IMR-90 (cell line): ENCODE measurements at regions not wholly inside any gene's neighbourhood (a gene's known extent, or its start where the extent isn't known, plus 50 kb on each side); places are given as distances from the start of the nearest gene placed in this dataset.

Source experiments
- ATAC-seq: fragments of 200-7000 bp; cut with Tn5 transposase; 2 replicates; pipeline ENCODE4 v1.9.1; 2020; ENCODE audit warnings: low read depth, mild to moderate bottlenecking, moderate library complexity
- BruUV-seq: library from RNA; stranded (reverse); fragments of 400-500 nt; replicated peaks from 2 replicates; lab custom pipeline; 2021; lab: Mats Ljungman, UMichigan
- CTCF ChIA-PET: fragments of 300-600 bp; formaldehyde crosslinking; extraction: SDS; loops from one replicate; lab custom pipeline; 2021; ENCODE audit warnings: antibody characterized with exemption; lab: Yijun Ruan, JAX
- POLR2A ChIA-PET: fragments of 300-600 bp; sonication (Branson Sonifier 250); formaldehyde crosslinking; loops from one replicate; lab custom pipeline; 2022; ENCODE audit warnings: antibody characterized with exemption; ENCODE audit not compliant: unreplicated experiment; lab: Charles Lee
- DNase-seq: peaks from one replicate; pipeline ENCODE4 v3.0.0; 2013
- H2AFZ ChIP-seq: replicated peaks from 2 replicates; pipeline ENCODE3; 2013; ENCODE audit warnings: low read length, mild to moderate bottlenecking; ENCODE audit not compliant: poor library complexity
- H2AK5ac ChIP-seq: 2 replicates; pipeline ENCODE4 v1.6.1; 2013; ENCODE audit warnings: low read depth, low read length, inconsistent platforms
- H2AK9ac ChIP-seq: replicated peaks from 2 replicates; pipeline ENCODE3; 2013; ENCODE audit warnings: mild to moderate bottlenecking, low read depth, low read length, moderate library complexity; ENCODE audit not compliant: poor library complexity
- H2BK120ac ChIP-seq: 2 replicates; pipeline ENCODE4 v1.6.1; 2013; ENCODE audit warnings: low read depth, low read length, inconsistent platforms
- H2BK15ac ChIP-seq: 3 replicates; pipeline ENCODE4 v1.6.1; 2013; ENCODE audit warnings: low read depth, low read length, inconsistent platforms
- H2BK20ac ChIP-seq: 2 replicates; pipeline ENCODE4 v1.6.1; 2013; ENCODE audit warnings: low read depth, mild to moderate bottlenecking, inconsistent platforms, low read length, moderate library complexity
- H2BK5ac ChIP-seq: 2 replicates; pipeline ENCODE4 v1.6.1; 2013; ENCODE audit warnings: mild to moderate bottlenecking, low read depth, low read length, inconsistent platforms; ENCODE audit not compliant: poor library complexity, severe bottlenecking
- H3K14ac ChIP-seq: replicated peaks from 2 replicates; pipeline ENCODE4 v1.6.1; 2013; ENCODE audit warnings: low read depth, low read length, inconsistent platforms
- H3K18ac ChIP-seq: 2 replicates; pipeline ENCODE4 v1.6.1; 2013; ENCODE audit warnings: low read depth, low read length, control low read depth
- H3K23ac ChIP-seq: 2 replicates; pipeline ENCODE4 v1.6.1; 2013; ENCODE audit warnings: low read depth, low read length, inconsistent platforms
- H3K27ac ChIP-seq: 2 replicates; pipeline ENCODE4 v1.5.1; 2013; ENCODE audit warnings: mild to moderate bottlenecking, control low read depth, low read length; ENCODE audit not compliant: insufficient read depth
- H3K27me3 ChIP-seq: 2 replicates; pipeline ENCODE4 v1.6.1; 2013; ENCODE audit warnings: low read length; ENCODE audit not compliant: control insufficient read depth, insufficient read depth
- H3K36me3 ChIP-seq: 2 replicates; pipeline ENCODE4 v1.6.1; 2013; ENCODE audit warnings: low read length, mixed read lengths; ENCODE audit not compliant: control insufficient read depth, insufficient read depth
- H3K4ac ChIP-seq: 2 replicates; pipeline ENCODE4 v1.6.1; 2013; ENCODE audit warnings: low read depth, low read length, inconsistent platforms
- H3K4me1 ChIP-seq: 2 replicates; pipeline ENCODE4 v1.6.1; 2013; ENCODE audit warnings: low read length, mixed read lengths; ENCODE audit not compliant: control insufficient read depth, insufficient read depth
- H3K4me2 ChIP-seq: 2 replicates; pipeline ENCODE4 v1.6.1; 2013; ENCODE audit warnings: low read depth, mild to moderate bottlenecking, control low read depth, low read length, moderate library complexity
- H3K4me3 ChIP-seq: 2 replicates; pipeline ENCODE4 v1.5.1; 2013; ENCODE audit warnings: low read depth, mild to moderate bottlenecking, control low read depth, low read length, moderate library complexity; ENCODE audit not compliant: insufficient read depth
- H3K56ac ChIP-seq: 2 replicates; pipeline ENCODE4 v1.6.1; 2013; ENCODE audit warnings: low read length, inconsistent platforms; ENCODE audit not compliant: insufficient read depth; ENCODE audit errors: extremely low read depth
- H3K79me1 ChIP-seq, 2 experiments: 2 replicates each; pipeline ENCODE4 v1.6.1; 2013; ENCODE audit warnings: low read length in 2 of 2, inconsistent platforms in 1 of 2, low read depth in 1 of 2
- H3K9ac ChIP-seq: 2 replicates; pipeline ENCODE4 v1.6.1; 2013; ENCODE audit warnings: low read depth, low read length, control low read depth
- H3K9me1 ChIP-seq: 2 replicates; pipeline ENCODE4 v1.6.1; 2013; ENCODE audit warnings: low read length, inconsistent platforms; ENCODE audit not compliant: insufficient read depth
- H3K9me3 ChIP-seq: 2 replicates; pipeline ENCODE4 v1.6.1; 2013; ENCODE audit warnings: low read length; ENCODE audit not compliant: control insufficient read depth, insufficient read depth
- H4K20me1 ChIP-seq: 2 replicates; pipeline ENCODE4 v1.6.1; 2013; ENCODE audit warnings: low read length, inconsistent platforms; ENCODE audit not compliant: insufficient read depth
- H4K5ac ChIP-seq: 2 replicates; pipeline ENCODE4 v1.6.1; 2013; ENCODE audit warnings: mild to moderate bottlenecking, low read depth, low read length, control low read depth
- H4K8ac ChIP-seq, 2 experiments: 2 replicates each; pipeline ENCODE4 v1.6.1; 2013; ENCODE audit warnings: low read depth in 2 of 2, low read length in 2 of 2, control low read depth in 1 of 2, inconsistent platforms in 1 of 2
- H4K91ac ChIP-seq: 2 replicates; pipeline ENCODE4 v1.6.1; 2013; ENCODE audit warnings: low read depth, low read length, inconsistent platforms; ENCODE audit not compliant: insufficient read depth
- BHLHE40 ChIP-seq: fragments of 150-350 bp; IDR thresholded peaks from 2 replicates; pipeline ENCODE4 v1.6.1; 2016; ENCODE audit warnings: mild to moderate bottlenecking, low read depth, low read length
- CHD1 ChIP-seq: IDR thresholded peaks from 2 replicates; pipeline ENCODE4 v1.6.1; 2012; ENCODE audit warnings: low read depth, low read length, improper control_type of control experiment
- CTCF ChIP-seq: conservative IDR thresholded peaks from 2 replicates; pipeline ENCODE4 v1.5.1; 2012; ENCODE audit warnings: mild to moderate bottlenecking, low read depth, low read length, improper control_type of control experiment
- MAFK ChIP-seq: IDR thresholded peaks from 2 replicates; pipeline ENCODE4 v1.6.1; 2012; ENCODE audit warnings: low read depth, low read length, improper control_type of control experiment
- MAZ ChIP-seq: IDR thresholded peaks from 2 replicates; pipeline ENCODE4 v1.6.1; 2012; ENCODE audit warnings: low read depth, mild to moderate bottlenecking, low read length, improper control_type of control experiment, moderate library complexity, borderline replicate concordance
- MXI1 ChIP-seq: IDR thresholded peaks from 2 replicates; pipeline ENCODE4 v1.6.1; 2012; ENCODE audit warnings: low read depth, mild to moderate bottlenecking, low read length, moderate library complexity, borderline replicate concordance
- NFE2L2 ChIP-seq: fragments of 150-350 bp; IDR thresholded peaks from 2 replicates; pipeline ENCODE4 v1.6.1; 2016; ENCODE audit warnings: low read depth, mild to moderate bottlenecking, low read length
- POLR2A ChIP-seq: IDR thresholded peaks from 2 replicates; pipeline ENCODE4 v1.6.1; 2012; ENCODE audit warnings: mild to moderate bottlenecking, low read depth, low read length
- RAD21 ChIP-seq: IDR thresholded peaks from 2 replicates; pipeline ENCODE4 v1.6.1; 2012; ENCODE audit warnings: low read length, improper control_type of control experiment
- RCOR1 ChIP-seq: IDR thresholded peaks from 2 replicates; pipeline ENCODE4 v1.6.1; 2012; ENCODE audit warnings: mild to moderate bottlenecking, low read length, improper control_type of control experiment; ENCODE audit not compliant: insufficient replicate concordance
- RFX5 ChIP-seq: IDR thresholded peaks from 2 replicates; pipeline ENCODE4 v1.8.0; 2012; ENCODE audit warnings: low read depth, mild to moderate bottlenecking, low read length, moderate library complexity
- SMC3 ChIP-seq: fragments of 150-350 bp; IDR thresholded peaks from 2 replicates; pipeline ENCODE4 v1.6.1; 2016; ENCODE audit warnings: low read depth, mild to moderate bottlenecking, antibody characterized with exemption, low read length, moderate library complexity
- WGBS, 2 experiments: methylation state at CpG; one replicate each; pipeline versions ENCODE4 v1.1.5 to v1.1.7; 2013; ENCODE audit warnings: missing lambda C conversion rate in 2 of 2; ENCODE audit not compliant: insufficient read length in 1 of 2; ENCODE audit errors: extremely low coverage in 2 of 2; 5-methylcytosine and 5-hydroxymethylcytosine counted together
- dilution Hi-C: fragments of 300-500 bp; cut with HindIII; formaldehyde crosslinking; loops from one replicate; pipeline ENCODE4 v1.14.3; 2018; ENCODE audit warnings: low sequenced_read_pairs; ENCODE audit not compliant: unreplicated experiment
- in situ Hi-C: fragments of 300-500 bp; cut with MboI; formaldehyde crosslinking; loops from 3 replicates; pipeline ENCODE4 v1.14.3; 2019; ENCODE audit warnings: low sequenced_read_pairs, inconsistent platforms, mixed read lengths
- intact Hi-C: fragments of 100-400 bp; cut with micrococcal nuclease; formaldehyde crosslinking; loops from 2 replicates; pipeline ENCODE4 v1.10.0; 2022
- TF ChIP-seq, protein P1 (sequence below): fragments of 150-350 bp; IDR thresholded peaks from 2 replicates; pipeline ENCODE4 v1.6.1; 2016; ENCODE audit warnings: low read depth, mild to moderate bottlenecking, low read length, moderate library complexity, borderline replicate concordance
- TF ChIP-seq, protein P2 (sequence below): fragments of 150-350 bp; IDR thresholded peaks from 2 replicates; pipeline ENCODE4 v1.6.1; 2017; ENCODE audit warnings: mild to moderate bottlenecking, antibody characterized with exemption, low read length, low read depth

DNA sequence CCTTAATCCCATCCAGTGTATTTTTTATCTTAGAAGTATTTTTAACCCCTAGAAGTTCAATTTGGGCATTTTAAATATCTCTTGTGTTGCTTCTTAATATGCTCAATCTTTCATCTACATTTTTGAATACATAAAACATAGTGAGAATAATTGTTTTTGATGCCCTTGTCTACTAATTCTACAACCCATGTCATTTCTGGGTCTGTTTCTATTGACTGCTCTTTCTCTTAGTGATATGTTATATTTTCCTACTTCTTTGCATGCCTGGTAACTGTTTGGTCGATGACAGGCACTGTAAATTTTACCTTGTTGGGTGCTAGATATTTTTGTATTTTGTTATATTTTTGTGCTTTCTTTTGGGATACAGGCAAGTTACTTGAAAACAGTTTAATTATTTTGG lies 56.3 kb downstream of the CYTL1 start:
- in situ Hi-C loops (no loop called here), dilution Hi-C loops (no loop called here), intact Hi-C loops (no loop called here)
- CTCF ChIA-PET: no interaction called here
- Histone ChIP-seq H3K23ac (no peak overlapping the region), H4K20me1 (no peaks in the 10 kb centered on the region), H3K36me3 (no peaks in the 10 kb centered on the region), H2AK9ac (no peak overlapping the region), H3K27me3 (no peaks in the 10 kb centered on the region; the same call in 1 of the 2 replicates), H2BK20ac (no peak overlapping the region), H4K91ac (no peak overlapping the region), H3K27ac (no peak overlapping the region), H3K79me1 (no peaks in the 10 kb centered on the region), H2AFZ (no peak overlapping the region), H2BK15ac (no peak overlapping the region), H2BK120ac (no peak overlapping the region), H4K5ac (no peak overlapping the region), H3K14ac (no peak overlapping the region), H3K9me3 (peaks cover 9% of the 10 kb centered on the region), H4K8ac (no peak overlapping the region), H3K4me3 (no peak overlapping the region), H3K18ac (no peak overlapping the region), H3K9ac (no peak overlapping the region), H2BK5ac (no peak overlapping the region), H2AK5ac (no peak overlapping the region), H3K4me1 (no peaks in the 10 kb centered on the region), H3K56ac (no peak overlapping the region), H3K9me1 (no peaks in the 10 kb centered on the region), H3K4ac (no peak overlapping the region), H3K4me2 (no peak overlapping the region)
- no peak for ATAC-seq
- no CpG with 5 or more reads among the region's 1 CpG for WGBS, 2 experiments
- no TSS peak for BruUV-seq
- no peak for DNase-seq
- POLR2A ChIA-PET: no interaction called here
- TF ChIP-seq CTCF: no peak
- no peak for TF ChIP-seq RFX5
- TF ChIP-seq SMC3: no peak
- TF ChIP-seq POLR2A: no peak
- TF ChIP-seq, protein P1, sequence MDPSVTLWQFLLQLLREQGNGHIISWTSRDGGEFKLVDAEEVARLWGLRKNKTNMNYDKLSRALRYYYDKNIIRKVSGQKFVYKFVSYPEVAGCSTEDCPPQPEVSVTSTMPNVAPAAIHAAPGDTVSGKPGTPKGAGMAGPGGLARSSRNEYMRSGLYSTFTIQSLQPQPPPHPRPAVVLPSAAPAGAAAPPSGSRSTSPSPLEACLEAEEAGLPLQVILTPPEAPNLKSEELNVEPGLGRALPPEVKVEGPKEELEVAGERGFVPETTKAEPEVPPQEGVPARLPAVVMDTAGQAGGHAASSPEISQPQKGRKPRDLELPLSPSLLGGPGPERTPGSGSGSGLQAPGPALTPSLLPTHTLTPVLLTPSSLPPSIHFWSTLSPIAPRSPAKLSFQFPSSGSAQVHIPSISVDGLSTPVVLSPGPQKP: no peak
- no peak for TF ChIP-seq NFE2L2
- TF ChIP-seq MAZ: no peak
- no peak for TF ChIP-seq BHLHE40
- no peak for TF ChIP-seq CHD1
- TF ChIP-seq RCOR1: no peak
- no peak for TF ChIP-seq RAD21
- TF ChIP-seq MAFK: no peak
- TF ChIP-seq MXI1: no peak
- TF ChIP-seq, protein P2, sequence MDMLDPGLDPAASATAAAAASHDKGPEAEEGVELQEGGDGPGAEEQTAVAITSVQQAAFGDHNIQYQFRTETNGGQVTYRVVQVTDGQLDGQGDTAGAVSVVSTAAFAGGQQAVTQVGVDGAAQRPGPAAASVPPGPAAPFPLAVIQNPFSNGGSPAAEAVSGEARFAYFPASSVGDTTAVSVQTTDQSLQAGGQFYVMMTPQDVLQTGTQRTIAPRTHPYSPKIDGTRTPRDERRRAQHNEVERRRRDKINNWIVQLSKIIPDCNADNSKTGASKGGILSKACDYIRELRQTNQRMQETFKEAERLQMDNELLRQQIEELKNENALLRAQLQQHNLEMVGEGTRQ: no peak
